Body of pancreas (tissue), 4 donors: ENCODE measurements at regions not wholly inside any gene's neighbourhood (a gene's known extent, or its start where the extent isn't known, plus 50 kb on each side); places are given as distances from the start of the nearest gene placed in this dataset.

ENCODE experiments used
- CTCF ChIP-seq, 7 experiments: fragments of 450-650 bp in 4 of 7; fragments of 200-600 bp in 3 of 7; sonication (generic) in 3 of 7; IDR thresholded peaks; one replicate each; pipeline ENCODE4 v1.5.1; 2016 to 2019; ENCODE audit warnings: antibody characterized with exemption in 7 of 7
- POLR2A ChIP-seq, 3 donors: fragments of 450-650 bp; IDR thresholded peaks; one replicate each; pipeline ENCODE4 v1.6.1; 2016; ENCODE audit warnings: antibody characterized with exemption in 3 of 3, mild to moderate bottlenecking in 2 of 3

DNA sequence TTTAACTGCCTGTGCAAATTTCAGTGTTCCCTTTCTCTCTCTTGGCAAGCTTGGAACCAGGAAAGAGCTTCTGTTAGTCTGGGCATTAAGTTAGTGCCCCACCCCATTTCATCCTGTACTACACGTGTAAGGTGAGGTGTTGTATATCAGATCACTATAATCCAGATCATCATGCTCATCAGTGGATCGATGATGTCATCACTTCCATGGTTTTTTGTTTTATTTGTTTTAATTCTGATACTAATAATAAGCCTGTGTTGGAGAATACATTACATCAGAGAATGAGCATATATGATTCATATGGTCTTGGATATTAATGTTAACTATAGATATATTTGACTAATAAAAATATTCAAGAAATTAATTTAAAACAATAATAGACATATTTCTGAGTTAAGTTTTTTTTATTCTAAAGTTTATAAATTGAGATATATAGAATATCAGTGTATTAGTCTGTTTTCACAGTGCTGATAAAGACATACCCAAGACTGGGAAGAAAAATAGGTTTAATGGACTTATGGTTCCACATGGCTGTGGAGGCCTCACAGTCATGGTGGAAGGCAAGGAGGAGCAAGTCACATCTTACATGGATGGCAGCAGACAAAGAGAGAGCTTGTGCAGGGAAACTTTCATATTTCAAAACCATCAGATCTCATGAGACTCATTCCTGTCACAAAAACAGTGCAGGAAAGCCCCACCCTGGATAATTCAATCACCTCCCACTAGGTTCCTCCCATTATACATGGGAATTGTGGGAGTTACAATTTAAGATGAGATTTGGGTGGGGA is 588.3 kb upstream of the B3GALT2 start:
- TF ChIP-seq CTCF (IDR thresholded peaks at IDR 0.05) (no peak), POLR2A (IDR thresholded peaks at IDR 0.05) (no peak)
